ENCODE measurements at regions not wholly inside any gene's neighbourhood (a gene's known extent, or its start where the extent isn't known, plus 50 kb on each side); places are given as distances from the start of the nearest gene placed in this dataset.

GRCh38 chr1:222455188-222455879, 92.6 kb downstream of the HHIPL2 start (continued):
- TF ChIP-seq ZNF565 (CRISPR knock-in tag; conservative IDR thresholded peaks at IDR 0.05; ENCODE audit: low read depth), result no peak
- no peak for TF ChIP-seq CSDC2 (CRISPR knock-in tag; IDR thresholded peaks at IDR 0.05)
- no peak for TF ChIP-seq BACH2 (CRISPR knock-in tag; IDR thresholded peaks at IDR 0.05; ENCODE audit: borderline replicate concordance)
- TF ChIP-seq ISL1 (CRISPR knock-in tag; IDR thresholded peaks at IDR 0.05), result no peak
- TF ChIP-seq ZNF70 (CRISPR knock-in tag; IDR thresholded peaks at IDR 0.05), result no peak
- no peak for TF ChIP-seq PPARA (CRISPR knock-in tag; IDR thresholded peaks at IDR 0.05; ENCODE audit: borderline replicate concordance)
- TF ChIP-seq PATZ1 (CRISPR knock-in tag; IDR thresholded peaks at IDR 0.05; ENCODE audit: borderline replicate concordance), result no peak
- no peak for TF ChIP-seq TOX (CRISPR knock-in tag; IDR thresholded peaks at IDR 0.05; ENCODE audit: borderline replicate concordance)

- peak; percentile 76 for ATAC-seq
- peak; percentile 83 for TF ChIP-seq TCF4 (CRISPR knock-in tag; IDR thresholded peaks at IDR 0.05; ENCODE audit: borderline replicate concordance)
- no peak for TF ChIP-seq CREB5 (CRISPR knock-in tag; IDR thresholded peaks at IDR 0.05; ENCODE audit: low read depth)
- no peak for TF ChIP-seq ZNF565 (CRISPR knock-in tag; conservative IDR thresholded peaks at IDR 0.05; ENCODE audit: low read depth)
- TF ChIP-seq ZFP3 (CRISPR knock-in tag; IDR thresholded peaks at IDR 0.05), result no peak
Observed at GRCh38 chr1:222454782-222455181, 93.1 kb downstream of the HHIPL2 start.

GRCh38 chr1:222454186-222454585, 93.7 kb downstream of the HHIPL2 start:
- TF ChIP-seq TOX (CRISPR knock-in tag; IDR thresholded peaks at IDR 0.05; ENCODE audit: borderline replicate concordance) (no peak), TSHZ2 (CRISPR knock-in tag; IDR thresholded peaks at IDR 0.05) (no peak), ARNTL (CRISPR knock-in tag; IDR thresholded peaks at IDR 0.05; ENCODE audit: borderline replicate concordance, low read depth) (no peak), PATZ1 (CRISPR knock-in tag; IDR thresholded peaks at IDR 0.05; ENCODE audit: borderline replicate concordance) (no peak), ZNF8 (CRISPR knock-in tag; IDR thresholded peaks at IDR 0.05) (no peak), ZNF70 (CRISPR knock-in tag; IDR thresholded peaks at IDR 0.05) (no peak)
- ATAC-seq, result no peak

- TF ChIP-seq BACH2 (CRISPR knock-in tag; IDR thresholded peaks at IDR 0.05; ENCODE audit: borderline replicate concordance) (no peak), ZC3H10 (CRISPR knock-in tag; IDR thresholded peaks at IDR 0.05) (no peak), CSRNP3 (CRISPR knock-in tag; IDR thresholded peaks at IDR 0.05) (no peak), TSHZ2 (CRISPR knock-in tag; IDR thresholded peaks at IDR 0.05) (no peak), ZNF565 (CRISPR knock-in tag; conservative IDR thresholded peaks at IDR 0.05; ENCODE audit: low read depth) (no peak), CREB5 (CRISPR knock-in tag; IDR thresholded peaks at IDR 0.05; ENCODE audit: low read depth) (no peak), RARB (CRISPR knock-in tag; IDR thresholded peaks at IDR 0.05) (no peak), ZNF70 (CRISPR knock-in tag; IDR thresholded peaks at IDR 0.05) (no peak), ARNTL (CRISPR knock-in tag; IDR thresholded peaks at IDR 0.05; ENCODE audit: borderline replicate concordance, low read depth) (no peak), PPARA (CRISPR knock-in tag; IDR thresholded peaks at IDR 0.05; ENCODE audit: borderline replicate concordance) (no peak)
- no peak for ATAC-seq
Observed at GRCh38 chr1:222452031-222452430, 95.9 kb downstream of the HHIPL2 start.

Data from SK-N-SH treated with all-trans-retinoic acid at 6 μM for 48 hours (cell line).